Stimulated activated CD8-positive, alpha-beta memory T cell treated with anti-CD3 and anti-CD28 coated beads, Interleukin-4, amount 100 ng/mL, for 1 hour (primary cell): ENCODE measurements at regions not wholly inside any gene's neighbourhood (a gene's known extent, or its start where the extent isn't known, plus 50 kb on each side); places are given as distances from the start of the nearest gene placed in this dataset.
"Not testable (repeated sequence)": the region's sequence is repeated elsewhere in the genome, so short reads cannot be mapped to it uniquely, and the experiment has no call there.

Experiments
- DNase-seq, 2 donors: peaks; one replicate each; pipeline ENCODE4 v3.0.0-alpha.2; 2020; ENCODE audit warnings: low read depth in 2 of 2, low spot score in 1 of 2

DNA sequence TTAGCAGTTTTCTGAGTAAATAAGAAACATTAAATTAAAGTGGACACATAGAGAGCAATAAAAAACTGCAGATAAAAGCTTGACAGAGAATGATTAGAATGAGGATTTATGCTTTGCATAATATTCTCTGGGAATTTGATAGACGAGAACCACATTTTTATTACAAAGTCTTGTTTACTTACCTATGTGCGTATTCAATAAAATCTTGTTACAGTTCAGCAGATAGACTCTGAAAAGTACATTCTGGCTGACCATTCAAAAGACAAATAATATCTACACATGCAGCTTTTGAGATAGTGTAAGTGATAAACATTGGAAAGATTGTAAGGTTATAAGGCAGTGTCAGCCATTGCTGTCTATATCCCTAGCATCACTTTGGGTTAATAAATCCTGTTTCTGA, 381.6 kb downstream of the NYAP2 start:
- DNase-seq, result no peak

- DNase-seq, result no peak
These were observed 380.3 kb downstream of the NYAP2 start for GRCh38 chr2:225779829-225780228.

DNA sequence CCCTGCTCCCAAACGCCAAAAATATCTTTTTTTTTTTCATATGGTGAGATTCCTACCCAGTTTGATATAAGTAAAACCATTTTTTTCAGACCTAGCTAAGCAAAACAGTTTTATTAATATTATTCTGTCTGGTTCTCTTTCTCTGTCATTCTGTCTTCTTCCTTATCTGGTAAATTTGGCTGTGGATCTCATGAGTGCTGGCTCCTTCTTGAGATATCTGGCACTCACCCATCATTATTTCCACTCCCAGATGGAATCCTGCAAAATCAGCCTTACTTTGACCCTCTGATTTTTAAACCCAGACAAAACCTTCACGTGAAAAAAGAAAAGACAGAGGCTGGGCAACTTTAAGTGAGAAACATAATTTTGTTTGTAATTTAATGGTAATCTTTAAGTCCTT, 373.6 kb downstream of the NYAP2 start:
- no peak for DNase-seq

DNA sequence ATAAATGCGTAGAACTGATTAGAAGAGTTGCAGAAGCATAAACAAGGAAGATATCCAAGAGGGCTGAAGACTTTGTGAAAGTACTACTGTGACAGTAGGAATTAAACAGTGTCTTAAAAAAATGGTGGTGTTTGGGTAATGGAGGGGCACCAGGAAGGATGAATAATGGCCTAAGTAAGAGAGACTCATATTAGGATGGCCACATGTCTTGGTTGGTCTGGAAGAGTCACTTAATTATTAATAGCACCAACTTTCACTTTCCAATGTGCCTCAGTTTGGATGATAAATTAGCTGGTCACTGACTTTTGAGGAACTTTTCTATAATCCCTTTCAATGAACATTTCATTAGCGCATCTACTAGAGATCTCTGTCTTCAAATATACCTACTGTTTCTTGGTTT, 372.2 kb downstream of the NYAP2 start:
- no peak for DNase-seq

GRCh38 chr2:225768741-225769140, 369.2 kb downstream of the NYAP2 start:
- no peak for DNase-seq

DNA sequence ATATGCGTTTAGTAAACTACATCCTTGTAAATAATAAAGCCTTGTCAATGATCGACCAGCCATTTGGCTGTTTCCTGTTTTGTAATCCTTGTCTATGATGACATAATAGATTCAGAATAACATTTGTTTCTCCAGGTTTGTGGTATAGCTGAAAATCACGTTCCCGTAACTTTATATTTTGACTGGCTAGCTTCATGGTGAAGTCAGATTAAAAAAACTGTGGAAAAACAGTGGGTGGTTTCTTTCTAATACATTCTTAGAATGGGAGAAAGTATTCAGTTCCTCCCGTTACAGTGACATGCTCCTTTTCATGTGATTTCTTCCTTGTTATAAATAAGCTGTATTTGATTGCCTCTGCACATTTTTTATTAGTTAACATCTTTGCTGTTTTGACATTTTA, 366.9 kb downstream of the NYAP2 start:
- DNase-seq, result no peak

DNA sequence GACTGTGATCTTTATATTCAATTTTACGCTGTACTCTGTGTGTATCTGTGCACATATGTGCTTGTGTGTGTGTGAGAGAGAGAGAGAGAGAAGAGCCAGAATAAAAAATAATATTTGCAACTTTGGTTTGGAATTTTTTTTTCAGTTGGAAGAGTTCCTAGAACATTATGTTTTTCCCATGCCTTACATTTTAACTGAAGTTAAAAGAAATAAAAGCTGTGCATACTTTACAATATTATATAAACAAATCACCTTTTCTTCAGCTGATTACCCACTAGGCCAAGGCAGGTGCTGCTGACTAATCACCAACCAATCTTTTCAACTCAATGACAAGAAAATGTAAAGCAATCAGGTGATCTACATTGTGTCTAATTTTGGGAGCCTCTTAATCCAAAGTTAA, 366.3 kb downstream of the NYAP2 start:
- DNase-seq, result no peak

DNA sequence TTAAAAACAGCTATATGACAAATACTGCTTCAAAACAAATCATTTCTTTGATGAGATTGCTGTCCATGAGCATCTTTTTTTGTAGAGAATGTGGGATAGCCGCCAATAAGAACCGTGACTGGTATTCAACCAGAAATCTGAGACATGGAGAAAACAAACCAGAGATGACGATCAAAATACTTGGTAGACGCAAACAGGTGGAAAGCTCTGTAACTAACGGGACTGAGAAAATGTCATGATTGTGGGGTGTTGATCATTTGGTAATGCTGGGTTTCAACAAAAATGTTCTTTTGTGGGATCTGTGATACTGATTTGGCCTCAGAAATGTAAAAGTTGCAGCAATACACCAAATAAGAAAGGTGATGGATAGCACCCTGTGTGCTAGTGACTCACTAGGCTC, 364.8 kb downstream of the NYAP2 start:
- DNase-seq, result no peak

- no peak for DNase-seq
These were observed 364.2 kb downstream of the NYAP2 start for GRCh38 chr2:225763711-225764110.

DNA sequence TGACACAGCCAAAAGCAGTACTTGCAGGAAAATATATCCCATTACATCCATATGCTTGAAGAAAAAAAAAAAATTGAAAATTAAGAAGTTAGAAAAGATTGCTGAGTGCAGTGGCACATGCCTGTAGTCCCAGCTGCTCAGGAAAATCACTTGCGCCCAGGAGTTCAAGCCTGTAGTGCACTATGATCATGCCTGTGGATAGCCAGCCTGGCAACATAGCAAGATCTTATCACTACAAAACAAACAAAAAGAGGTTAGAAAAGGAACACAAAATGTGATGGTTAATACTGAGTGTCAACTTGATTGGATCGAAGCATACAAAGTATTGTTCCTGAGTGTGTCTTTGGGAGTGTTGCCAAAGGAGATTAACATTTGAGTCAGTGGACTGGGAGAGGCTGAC, 361.9 kb downstream of the NYAP2 start:
- DNase-seq, result no peak

DNA sequence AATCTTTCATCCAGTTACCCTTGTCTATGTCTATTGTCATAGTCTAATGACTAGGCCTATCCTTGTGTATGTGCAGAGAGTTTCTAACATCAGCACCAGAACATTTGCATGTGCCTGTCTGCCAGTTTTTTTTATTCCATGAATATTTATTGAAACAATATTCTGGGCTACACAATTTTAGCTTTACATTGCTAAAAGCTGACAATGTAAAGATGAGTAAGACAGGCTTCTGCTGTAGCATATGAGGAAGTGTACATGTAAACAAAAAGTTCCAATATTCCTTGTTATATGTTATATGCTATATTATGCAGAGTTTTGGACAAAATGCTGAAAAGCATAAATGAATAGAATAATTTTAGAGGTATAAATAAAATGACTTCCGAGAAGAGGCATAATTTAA, 357.7 kb downstream of the NYAP2 start:
- DNase-seq, result no peak

- no peak for DNase-seq
These were observed 356.7 kb downstream of the NYAP2 start for GRCh38 chr2:225756198-225756597.

DNA sequence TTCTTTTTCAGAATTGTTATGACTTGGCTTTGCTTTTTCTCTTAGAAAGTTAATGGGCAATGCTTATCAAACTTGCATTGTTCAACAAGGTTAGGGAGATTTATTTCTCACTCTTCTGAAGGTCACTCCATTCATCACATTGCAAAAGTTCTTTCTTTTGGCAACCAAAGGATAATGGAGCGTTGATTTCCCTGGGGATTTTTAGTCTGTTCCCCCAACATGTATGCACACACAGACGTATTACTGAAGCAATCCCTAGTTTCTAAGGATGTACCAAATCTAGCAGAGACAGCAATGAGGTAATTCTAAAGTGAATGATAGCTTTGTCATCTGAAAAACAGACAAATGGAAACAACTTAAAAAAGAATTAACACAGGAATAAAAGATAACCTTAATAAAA, 349.1 kb downstream of the NYAP2 start:
- DNase-seq, result no peak

GRCh38 chr2:225743996-225744395, 344.5 kb downstream of the NYAP2 start:
- not testable (repeated sequence) for DNase-seq

- no peak for DNase-seq
These were observed 343.0 kb downstream of the NYAP2 start for GRCh38 chr2:225742487-225742886.

- no peak for DNase-seq
These were observed 340.6 kb downstream of the NYAP2 start for GRCh38 chr2:225740086-225740485.

DNA sequence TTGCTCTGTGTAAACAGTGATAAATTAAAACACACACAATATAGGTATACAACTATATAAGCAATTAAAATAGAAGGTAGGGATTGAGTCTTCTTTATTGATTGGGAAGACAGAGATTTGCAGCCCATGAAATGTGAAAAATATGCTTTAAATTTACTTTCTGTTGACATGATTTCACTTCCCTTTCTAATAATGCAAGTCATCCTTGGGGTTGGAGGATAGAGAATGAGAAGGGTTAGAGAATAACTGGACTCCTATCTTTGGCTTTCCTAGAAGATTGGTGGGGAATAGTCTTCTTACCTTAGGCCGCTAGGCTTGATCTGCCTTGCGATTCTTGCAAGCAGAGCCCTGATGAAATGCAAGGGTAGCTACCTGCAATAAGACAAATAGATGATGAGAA, 339.8 kb downstream of the NYAP2 start:
- no peak for DNase-seq

- DNase-seq, result no peak
These were observed 339.2 kb downstream of the NYAP2 start for GRCh38 chr2:225738735-225739134.

- no peak for DNase-seq
These were observed 338.0 kb downstream of the NYAP2 start for GRCh38 chr2:225737556-225737955.

- no peak for DNase-seq
These were observed 336.3 kb downstream of the NYAP2 start for GRCh38 chr2:225735844-225736243.

DNA sequence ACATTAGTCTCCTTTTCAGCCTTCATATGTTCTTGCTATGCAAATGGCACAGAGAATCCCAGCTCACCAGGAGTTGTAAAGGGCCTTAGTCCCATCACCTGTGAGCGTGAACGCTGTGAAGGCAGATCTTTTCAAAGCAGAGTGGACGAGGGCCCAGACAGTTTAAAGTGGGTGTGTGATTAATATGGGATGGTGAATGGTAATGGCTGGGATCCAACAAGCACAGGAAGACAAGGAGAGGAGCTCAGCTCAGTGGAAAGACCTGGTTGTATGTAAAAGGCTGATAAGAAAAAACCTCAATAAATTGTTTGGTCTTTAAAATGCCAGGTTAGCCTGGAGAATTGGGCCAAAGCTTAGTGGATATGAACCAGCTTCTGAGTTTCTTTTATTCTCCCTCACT, 326.2 kb downstream of the NYAP2 start:
- no peak for DNase-seq
